HepG2 (cell line): ENCODE measurements at regions not wholly inside any gene's neighbourhood (a gene's known extent, or its start where the extent isn't known, plus 50 kb on each side); places are given as distances from the start of the nearest gene placed in this dataset.

Experiments used
- ATAC-seq: fragments of 200-7000 bp; cut with Tn5 transposase; 3 replicates; pipeline ENCODE4 v1.9.1; 2020; ENCODE audit warnings: mild to moderate bottlenecking, moderate library complexity
- BruUV-seq: library from RNA; stranded (reverse); fragments of 400-500 nt; replicated peaks from 2 replicates; lab custom pipeline; 2021; lab: Mats Ljungman, UMichigan
- CTCF ChIA-PET: fragments of 300-600 bp; formaldehyde crosslinking; extraction: SDS; loops from one replicate; lab custom pipeline; 2021; ENCODE audit warnings: low total read pairs, inconsistent platforms, low intra/inter-chr PET ratio; lab: Yijun Ruan, JAX
- POLR2A ChIA-PET: fragments of 350-600 bp; sonication (Branson Sonifier 250); formaldehyde crosslinking; loops from one replicate; lab custom pipeline; 2020; ENCODE audit warnings: antibody characterized with exemption, inconsistent platforms; lab: Yijun Ruan, JAX
- DNase-seq: peaks from one replicate; pipeline ENCODE4 v3.0.0-alpha.2; 2015; ENCODE audit warnings: low spot score
- FAIRE-seq: peaks from 3 replicates; lab custom pipeline; 2011; peaks lifted over from hg19 to GRCh38; lab: Jason Lieb, UNC
- H2AFZ ChIP-seq: one replicate; pipeline ENCODE4 v1.6.1; 2011; ENCODE audit warnings: low read length, inconsistent platforms
- H3K27ac ChIP-seq: fragments of 300-600 bp; 3 replicates; pipeline ENCODE4 v1.8.0; 2011; ENCODE audit warnings: mixed run types, mild to moderate bottlenecking, mixed read lengths, low read length, inconsistent platforms; ENCODE audit not compliant: insufficient read depth; ENCODE audit errors: extremely low read length
- H3K27me3 ChIP-seq, 2 experiments: fragments of 200-600 bp in 1 of 2; 2 replicates in 1 of 2; 3 replicates in 1 of 2; pipeline versions ENCODE4 v1.6.0 to v1.8.0; 2011; ENCODE audit warnings: low read length in 2 of 2, mild to moderate bottlenecking in 2 of 2, moderate library complexity in 2 of 2, inconsistent platforms in 1 of 2; ENCODE audit not compliant: insufficient read depth in 2 of 2, control insufficient read depth in 1 of 2
- H3K36me3 ChIP-seq, 2 experiments: fragments of 200-600 bp in 1 of 2; replicated peaks in 1 of 2; 2 replicates in 1 of 2; 3 replicates in 1 of 2; pipeline versions ENCODE4 v1.5.1 to v1.8.0; 2011; ENCODE audit warnings: low read length in 2 of 2, inconsistent platforms in 1 of 2; ENCODE audit not compliant: insufficient read depth in 2 of 2, control insufficient read depth in 1 of 2
- H3K4me1 ChIP-seq: 2 replicates; pipeline ENCODE4 v1.5.1; 2012; ENCODE audit warnings: low read length, inconsistent platforms; ENCODE audit not compliant: insufficient read depth
- H3K4me2 ChIP-seq: 2 replicates; pipeline ENCODE4 v1.6.0; 2011; ENCODE audit warnings: low read depth, low read length, inconsistent platforms
- H3K4me3 ChIP-seq, 3 experiments: fragments of 200-600 bp in 1 of 3; sonication (generic), shearing (Covaris generic) in 1 of 3; replicated peaks in 1 of 3; 2 replicates each; pipeline ENCODE4 v1.5.1; 2011 to 2016; ENCODE audit warnings: low read length in 3 of 3, inconsistent platforms in 2 of 3, low read depth in 2 of 3, mild to moderate bottlenecking in 2 of 3, control low read depth in 1 of 3, mixed read lengths in 1 of 3; ENCODE audit not compliant: insufficient read depth in 1 of 3
- H3K79me2 ChIP-seq: one replicate; pipeline ENCODE4 v1.6.1; 2011; ENCODE audit warnings: low read length, inconsistent platforms; ENCODE audit not compliant: insufficient read depth
- H3K9ac ChIP-seq: 2 replicates; pipeline ENCODE4 v1.6.0; 2011; ENCODE audit warnings: mild to moderate bottlenecking, low read depth, low read length, inconsistent platforms; ENCODE audit not compliant: insufficient read depth
- H3K9me3 ChIP-seq: 2 replicates; pipeline ENCODE4 v1.5.1; 2012; ENCODE audit warnings: mild to moderate bottlenecking, low read length
- H4K20me1 ChIP-seq: 2 replicates; pipeline ENCODE4 v1.6.0; 2011; ENCODE audit warnings: inconsistent platforms, mild to moderate bottlenecking, low read length, moderate library complexity; ENCODE audit not compliant: insufficient read depth
- AHR ChIP-seq: IDR thresholded peaks from 2 replicates; pipeline ENCODE4 v1.6.1; 2018; ENCODE audit warnings: missing genetic modification reagents, missing compliant biosample characterization
- FOXM1 ChIP-seq: sonication (generic); formaldehyde crosslinking; IDR thresholded peaks from 2 replicates; pipeline ENCODE4 v1.5.0; 2020; ENCODE audit warnings: missing genetic modification reagents
- KDM4B ChIP-seq: sonication (generic); formaldehyde crosslinking; IDR thresholded peaks from 2 replicates; pipeline ENCODE4 v1.4.0; 2020; ENCODE audit warnings: missing genetic modification reagents
- MIER2 ChIP-seq: IDR thresholded peaks from 2 replicates; pipeline ENCODE4 v1.6.1; 2016; ENCODE audit warnings: missing biosample characterization, missing genetic modification reagents
- PAX8 ChIP-seq: sonication (generic); formaldehyde crosslinking; IDR thresholded peaks from 2 replicates; pipeline ENCODE4 v1.8.0; 2022; ENCODE audit warnings: mild to moderate bottlenecking, missing genetic modification reagents, borderline replicate concordance
- POLR2A ChIP-seq, 2 experiments: IDR thresholded peaks; 2 replicates each; pipeline ENCODE4 v1.6.1; 2011; ENCODE audit warnings: low read depth in 2 of 2, low read length in 2 of 2, mild to moderate bottlenecking in 1 of 2, moderate library complexity in 1 of 2; ENCODE audit not compliant: insufficient read depth in 1 of 2
- PRMT3 ChIP-seq: sonication (generic); formaldehyde crosslinking; IDR thresholded peaks from 2 replicates; pipeline ENCODE4 v1.8.1; 2022; ENCODE audit warnings: low read depth, mild to moderate bottlenecking, moderate library complexity, missing genetic modification reagents, borderline replicate concordance
- SCMH1 ChIP-seq: sonication (generic); formaldehyde crosslinking; IDR thresholded peaks from 2 replicates; pipeline ENCODE4 v1.9.0; 2021; ENCODE audit warnings: missing genetic modification reagents, mild to moderate bottlenecking, borderline replicate concordance
- ZBTB39 ChIP-seq: sonication (generic); formaldehyde crosslinking; IDR thresholded peaks from 2 replicates; pipeline ENCODE4 v1.5.0; 2020; ENCODE audit warnings: missing genetic modification reagents
- ZNF234 ChIP-seq: sonication (generic); formaldehyde crosslinking; conservative IDR thresholded peaks from 2 replicates; pipeline ENCODE4 v1.5.1; 2020; ENCODE audit warnings: mild to moderate bottlenecking, missing genetic modification reagents
- ZNF781 ChIP-seq: sonication (generic); formaldehyde crosslinking; IDR thresholded peaks from 2 replicates; pipeline ENCODE4 v1.5.1; 2020; ENCODE audit warnings: borderline replicate concordance, mild to moderate bottlenecking, missing genetic modification reagents; ENCODE audit errors: not compliant biosample characterization
- WGBS: methylation state at CpG from one replicate; pipeline ENCODE4 v1.1.6; 2017; ENCODE audit warnings: low lambda C conversion rate; 5-methylcytosine and 5-hydroxymethylcytosine counted together
- in situ Hi-C: cut with HindIII; loops from 2 replicates; pipeline ENCODE4 v1.10.0; 2017; ENCODE audit warnings: low pct_unique_long_range_greater_than_20kb; ENCODE audit not compliant: extremely low pct_ligation_motif_present
- intact Hi-C: fragments of 100-400 bp; cut with micrococcal nuclease; formaldehyde crosslinking; loops from one replicate; pipeline ENCODE4 v1.10.0; 2022; ENCODE audit not compliant: unreplicated experiment

DNA sequence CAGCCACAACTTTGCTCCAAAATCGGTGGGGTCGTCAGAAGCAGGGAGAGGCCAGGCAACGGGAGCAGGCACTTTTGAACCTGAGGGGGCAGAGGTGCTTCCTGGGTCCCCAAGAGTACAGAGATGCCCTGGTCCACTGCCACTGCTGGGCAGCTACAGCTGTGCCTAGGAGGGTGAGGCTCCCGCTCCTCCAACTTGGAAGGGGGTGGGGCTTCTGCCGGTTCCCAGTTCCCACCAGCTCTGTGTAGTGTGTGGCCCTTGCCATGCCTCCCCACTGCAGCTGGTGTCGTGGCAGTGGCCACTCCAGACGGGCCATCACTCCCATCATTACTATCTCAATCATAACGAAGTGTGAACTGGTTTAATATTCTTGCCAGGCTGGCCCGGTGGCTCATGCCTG is 1496.3 kb downstream of the PCDH7 start:
- no peak overlapping the region for H2AFZ ChIP-seq
- POLR2A ChIA-PET = no interaction called here
- BruUV-seq = no TSS peak
- FAIRE-seq (no peak), ATAC-seq (no peak), DNase-seq (no peak)
- WGBS = 5% methylated on average over 4 of the region's 9 CpGs
- TF ChIP-seq KDM4B (CRISPR knock-in tag) (no peak), ZNF781 (CRISPR knock-in tag) (no peak), ZNF234 (CRISPR knock-in tag) (no peak), SCMH1 (CRISPR knock-in tag) (no peak), PAX8 (CRISPR knock-in tag) (no peak), MIER2 (CRISPR knock-in tag) (no peak), PRMT3 (CRISPR knock-in tag) (no peak), FOXM1 (CRISPR knock-in tag) (no peak), AHR (CRISPR knock-in tag) (no peak), ZBTB39 (CRISPR knock-in tag) (no peak), POLR2A (IDR thresholded peaks at IDR 0.05; ENCODE audit: insufficient read depth in 1 of 2, low read depth in 2 of 2, low read length in 2 of 2) (no peak)
- H3K36me3 ChIP-seq = no peaks in the 10 kb centered on the region
- H4K20me1 ChIP-seq = no peaks in the 10 kb centered on the region
- peaks cover under 1% of the 10 kb centered on the region for H3K9me3 ChIP-seq
- H3K27ac ChIP-seq = no peak overlapping the region
- no peak overlapping the region for H3K4me2 ChIP-seq
- H3K27me3 ChIP-seq = no peaks in the 10 kb centered on the region
- in situ Hi-C loops = no loop called here
- H3K4me1 ChIP-seq = no peaks in the 10 kb centered on the region
- H3K79me2 ChIP-seq = no peaks in the 10 kb centered on the region
- CTCF ChIA-PET = no interaction called here
- H3K4me3 ChIP-seq = no peak overlapping the region
- H3K9ac ChIP-seq = no peak overlapping the region
- intact Hi-C loops = no loop called here
